H1 (cell line): ENCODE measurements at regions not wholly inside any gene's neighbourhood (a gene's known extent, or its start where the extent isn't known, plus 50 kb on each side); places are given as distances from the start of the nearest gene placed in this dataset.

ENCODE experiments used
- SAP30 ChIP-seq: fragments of 300-600 bp; sonication (generic); IDR thresholded peaks from 2 replicates; pipeline ENCODE4 v1.7.1; 2012; ENCODE audit warnings: low read length, moderate library complexity, mild to moderate bottlenecking, inconsistent platforms; ENCODE audit not compliant: insufficient read depth, insufficient replicate concordance
- TF ChIP-seq, protein P1 (sequence below): IDR thresholded peaks from 2 replicates; pipeline ENCODE4 v1.6.1; 2012; ENCODE audit warnings: low read length, inconsistent platforms
- TF ChIP-seq, protein P2 (sequence below): IDR thresholded peaks from 2 replicates; pipeline ENCODE4 v1.6.1; 2011; ENCODE audit warnings: low read depth, mild to moderate bottlenecking, low read length; ENCODE audit not compliant: insufficient read depth

DNA sequence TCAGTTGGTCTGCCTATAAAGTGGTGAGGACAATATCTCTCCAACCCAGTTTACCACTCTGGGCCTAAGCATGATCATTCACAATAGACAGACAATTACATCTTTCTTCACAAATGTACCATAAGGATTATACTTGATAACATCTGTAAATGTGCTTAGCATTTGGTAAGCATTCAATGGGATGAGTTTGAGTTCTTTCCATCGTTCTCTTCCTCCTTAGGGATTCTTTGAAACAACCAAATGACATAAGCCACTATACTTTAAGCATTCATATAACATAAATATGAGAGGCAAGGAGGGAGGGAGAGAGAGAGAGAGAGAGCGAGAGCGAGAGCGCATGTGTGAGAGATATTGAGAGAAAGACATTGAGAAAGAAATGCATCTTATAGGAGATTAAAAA is 303.3 kb upstream of the CBLB start (continued):
- TF ChIP-seq, protein P1, sequence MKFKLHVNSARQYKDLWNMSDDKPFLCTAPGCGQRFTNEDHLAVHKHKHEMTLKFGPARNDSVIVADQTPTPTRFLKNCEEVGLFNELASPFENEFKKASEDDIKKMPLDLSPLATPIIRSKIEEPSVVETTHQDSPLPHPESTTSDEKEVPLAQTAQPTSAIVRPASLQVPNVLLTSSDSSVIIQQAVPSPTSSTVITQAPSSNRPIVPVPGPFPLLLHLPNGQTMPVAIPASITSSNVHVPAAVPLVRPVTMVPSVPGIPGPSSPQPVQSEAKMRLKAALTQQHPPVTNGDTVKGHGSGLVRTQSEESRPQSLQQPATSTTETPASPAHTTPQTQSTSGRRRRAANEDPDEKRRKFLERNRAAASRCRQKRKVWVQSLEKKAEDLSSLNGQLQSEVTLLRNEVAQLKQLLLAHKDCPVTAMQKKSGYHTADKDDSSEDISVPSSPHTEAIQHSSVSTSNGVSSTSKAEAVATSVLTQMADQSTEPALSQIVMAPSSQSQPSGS = no peak
- TF ChIP-seq SAP30 = no peak
- TF ChIP-seq, protein P2, sequence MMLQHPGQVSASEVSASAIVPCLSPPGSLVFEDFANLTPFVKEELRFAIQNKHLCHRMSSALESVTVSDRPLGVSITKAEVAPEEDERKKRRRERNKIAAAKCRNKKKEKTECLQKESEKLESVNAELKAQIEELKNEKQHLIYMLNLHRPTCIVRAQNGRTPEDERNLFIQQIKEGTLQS = no peak
- TF ChIP-seq, all 59 proteins: peak for 0
